ENCODE measurements at regions not wholly inside any gene's neighbourhood (a gene's known extent, or its start where the extent isn't known, plus 50 kb on each side); places are given as distances from the start of the nearest gene placed in this dataset.

- H3K27ac ChIP-seq (ENCODE audit: extremely low read depth, low read depth, low read length), result no peak overlapping the region
- no peaks in the 10 kb centered on the region for H3K9me3 ChIP-seq (ENCODE audit: control insufficient read depth, insufficient read depth, low read depth, low read length)
- H3K36me3 ChIP-seq (ENCODE audit: control insufficient read depth in 2 of 2, insufficient read depth in 1 of 2, low read length in 2 of 2), result no peaks in the 10 kb centered on the region
- TF ChIP-seq ZNF837 (tag by site-specific recombination; IDR thresholded peaks at IDR 0.05) (no peak), BCL6B (tag by site-specific recombination; IDR thresholded peaks at IDR 0.05) (no peak), KLF8 (tag by site-specific recombination; IDR thresholded peaks at IDR 0.05) (no peak), ZNF239 (tag by site-specific recombination; IDR thresholded peaks at IDR 0.05) (no peak), ZSCAN30 (tag by site-specific recombination; IDR thresholded peaks at IDR 0.05) (no peak), ZNF561 (tag by site-specific recombination; IDR thresholded peaks at IDR 0.05; ENCODE audit: borderline replicate concordance) (no peak), PRDM4 (tag by site-specific recombination; IDR thresholded peaks at IDR 0.05) (no peak), HOXC10 (CRISPR knock-in tag; IDR thresholded peaks at IDR 0.05) (no peak)
- ChIA-PET POLR2A (no interaction called here), CTCF (interaction anchor here (0.6 to 0.8 kb wide), 3 partner anchors 9 to 113 kb away, joined by 3 to 4 read pairs (median 3); no protein-coding TSS in a partner anchor)
- H3K4me1 ChIP-seq (ENCODE audit: control insufficient read depth, insufficient read depth, low read length), result no peaks in the 10 kb centered on the region
- no peak overlapping the region for H3K4me3 ChIP-seq (ENCODE audit: low read depth, low read length)
Measured at GRCh38 chr4:151928112-151928511, 167.3 kb upstream of the GATB start.

GRCh38 chr4:151922811-151923210 is 162.0 kb upstream of the GATB start:
- ChIA-PET CTCF (interaction anchor here (0.7 kb wide), 1 partner anchor 485 kb away, joined by 3 read pairs; no protein-coding TSS in a partner anchor), POLR2A (no interaction called here)
- no peak for TF ChIP-seq REPIN1 (tag by site-specific recombination; IDR thresholded peaks at IDR 0.05; ENCODE audit: low read depth)
- H3K4me3 ChIP-seq (ENCODE audit: low read depth, low read length), result no peak overlapping the region
- no peak overlapping the region for H3K27ac ChIP-seq (ENCODE audit: extremely low read depth, low read depth, low read length)
- no peaks in the 10 kb centered on the region for H3K9me3 ChIP-seq (ENCODE audit: control insufficient read depth, insufficient read depth, low read depth, low read length)
- no peaks in the 10 kb centered on the region for H3K4me1 ChIP-seq (ENCODE audit: control insufficient read depth, insufficient read depth, low read length)
- H3K36me3 ChIP-seq (ENCODE audit: control insufficient read depth in 2 of 2, insufficient read depth in 1 of 2, low read length in 2 of 2), result no peaks in the 10 kb centered on the region

- TF ChIP-seq ZNF571 (tag by site-specific recombination; IDR thresholded peaks at IDR 0.05), result no peak
- no peak for TF ChIP-seq ZNF449 (tag by site-specific recombination; IDR thresholded peaks at IDR 0.05)
- H3K36me3 ChIP-seq (ENCODE audit: control insufficient read depth in 2 of 2, insufficient read depth in 1 of 2, low read length in 2 of 2), result no peaks in the 10 kb centered on the region
- ChIA-PET POLR2A (no interaction called here), CTCF (no interaction called here)
- no peak overlapping the region for H3K27ac ChIP-seq (ENCODE audit: extremely low read depth, low read depth, low read length)
- no peak overlapping the region for H3K4me3 ChIP-seq (ENCODE audit: low read depth, low read length)
- no peaks in the 10 kb centered on the region for H3K4me1 ChIP-seq (ENCODE audit: control insufficient read depth, insufficient read depth, low read length)
- no peaks in the 10 kb centered on the region for H3K9me3 ChIP-seq (ENCODE audit: control insufficient read depth, insufficient read depth, low read depth, low read length)
Measured at GRCh38 chr4:151922306-151922705, 161.5 kb upstream of the GATB start.

GRCh38 chr4:151921811-151922210 is 161.0 kb upstream of the GATB start:
- no peak overlapping the region for H3K27ac ChIP-seq (ENCODE audit: extremely low read depth, low read depth, low read length)
- no peaks in the 10 kb centered on the region for H3K36me3 ChIP-seq (ENCODE audit: control insufficient read depth in 2 of 2, insufficient read depth in 1 of 2, low read length in 2 of 2)
- no peaks in the 10 kb centered on the region for H3K9me3 ChIP-seq (ENCODE audit: control insufficient read depth, insufficient read depth, low read depth, low read length)
- no peak overlapping the region for H3K4me3 ChIP-seq (ENCODE audit: low read depth, low read length)
- H3K4me1 ChIP-seq (ENCODE audit: control insufficient read depth, insufficient read depth, low read length), result no peaks in the 10 kb centered on the region
- ChIA-PET CTCF (no interaction called here), POLR2A (no interaction called here)
- TF ChIP-seq ZNF473 (tag by site-specific recombination; IDR thresholded peaks at IDR 0.05), result no peak
- no peak for TF ChIP-seq ZNF677 (tag by site-specific recombination; IDR thresholded peaks at IDR 0.05)
- TF ChIP-seq KLF17 (tag by site-specific recombination; IDR thresholded peaks at IDR 0.05), result no peak
- no peak for TF ChIP-seq MZF1 (tag by site-specific recombination; IDR thresholded peaks at IDR 0.05; ENCODE audit: borderline replicate concordance)
- TF ChIP-seq ZBTB8A (tag by site-specific recombination; IDR thresholded peaks at IDR 0.05), result no peak
- no peak for TF ChIP-seq ZIC2 (tag by site-specific recombination; IDR thresholded peaks at IDR 0.05)
- no peak for TF ChIP-seq KLF9 (tag by site-specific recombination; IDR thresholded peaks at IDR 0.05; ENCODE audit: low read depth)
- TF ChIP-seq SCRT1 (tag by site-specific recombination; IDR thresholded peaks at IDR 0.05; ENCODE audit: borderline replicate concordance), result no peak
- no peak for TF ChIP-seq ZNF707 (tag by site-specific recombination; IDR thresholded peaks at IDR 0.05)
- TF ChIP-seq ZBTB17 (tag by site-specific recombination; IDR thresholded peaks at IDR 0.05), result no peak
- no peak for TF ChIP-seq ZBTB26 (tag by site-specific recombination; optimal IDR thresholded peaks at IDR 0.05)
- no peak for TF ChIP-seq TRIM28 (IDR thresholded peaks at IDR 0.05; ENCODE audit: borderline replicate concordance, low read length)
